Stimulated activated CD8-positive, alpha-beta memory T cell treated with anti-CD3 and anti-CD28 coated beads, Interleukin-15, amount 100 ng/mL, for 4 hours (primary cell): ENCODE measurements at regions not wholly inside any gene's neighbourhood (a gene's known extent, or its start where the extent isn't known, plus 50 kb on each side); places are given as distances from the start of the nearest gene placed in this dataset.
"Not testable (repeated sequence)": the region's sequence is repeated elsewhere in the genome, so short reads cannot be mapped to it uniquely, and the experiment has no call there.

ENCODE experiments used
- DNase-seq, 2 donors: peaks; one replicate each; pipeline ENCODE4 v3.0.0-alpha.2; 2020; ENCODE audit warnings: low read depth in 2 of 2

GRCh38 chr7:56466607-56467525, 350.6 kb upstream of the NUPR2 start:
- DNase-seq, result not testable (repeated sequence)

GRCh38 chr7:56449762-56450161, 333.5 kb upstream of the NUPR2 start:
- no peak for DNase-seq

GRCh38 chr7:56447864-56448693, 331.9 kb upstream of the NUPR2 start:
- DNase-seq, result no peak

- not testable (repeated sequence) for DNase-seq
Measured at GRCh38 chr7:56420528-56420927, 304.3 kb upstream of the NUPR2 start.

- DNase-seq, result no peak
Measured at GRCh38 chr7:56375173-56375572, 259.0 kb upstream of the NUPR2 start.

- DNase-seq, result not testable (repeated sequence)
Measured at GRCh38 chr7:56374666-56375065, 258.4 kb upstream of the NUPR2 start.

- DNase-seq, result peak; percentile 4 to 57
Measured at GRCh38 chr7:56373314-56373713, 257.1 kb upstream of the NUPR2 start.

GRCh38 chr7:56371792-56372191, 255.6 kb upstream of the NUPR2 start:
- DNase-seq, result peak in 1 of 2 donors; percentile 1

GRCh38 chr7:56370208-56370872, 254.1 kb upstream of the NUPR2 start:
- not testable (repeated sequence) for DNase-seq

GRCh38 chr7:56367914-56368313, 251.7 kb upstream of the NUPR2 start:
- not testable (repeated sequence) for DNase-seq

GRCh38 chr7:56367411-56367810, 251.2 kb upstream of the NUPR2 start:
- not testable (repeated sequence) for DNase-seq

- DNase-seq, result not testable (repeated sequence)
Measured at GRCh38 chr7:56366701-56367100, 250.5 kb upstream of the NUPR2 start.

- not testable (repeated sequence) for DNase-seq
Measured at GRCh38 chr7:56352576-56352975, 236.4 kb upstream of the NUPR2 start.

GRCh38 chr7:56351181-56351580, 235.0 kb upstream of the NUPR2 start:
- not testable (repeated sequence) for DNase-seq

- DNase-seq, result not testable (repeated sequence)
Measured at GRCh38 chr7:56348311-56348710, 232.1 kb upstream of the NUPR2 start.

GRCh38 chr7:56328327-56328726, 212.1 kb upstream of the NUPR2 start:
- DNase-seq, result not testable (repeated sequence)

- DNase-seq, result no peak
Measured at GRCh38 chr7:56290548-56290947, 174.3 kb upstream of the NUPR2 start.

- DNase-seq, result no peak
Measured at GRCh38 chr7:56287429-56288138, 171.4 kb upstream of the NUPR2 start.

- DNase-seq, result no peak
Measured at GRCh38 chr7:56256108-56256507, 139.9 kb upstream of the NUPR2 start.

GRCh38 chr7:56250135-56250534, 133.9 kb upstream of the NUPR2 start:
- DNase-seq, result no peak

GRCh38 chr7:56229631-56230030, 113.4 kb upstream of the NUPR2 start:
- DNase-seq, result no peak
